ENCODE measurements at regions not wholly inside any gene's neighbourhood (a gene's known extent, or its start where the extent isn't known, plus 50 kb on each side); places are given as distances from the start of the nearest gene placed in this dataset.

GRCh38 chr1:221834698-221835513 lies 93.0 kb upstream of the DUSP10 start:
- TF ChIP-seq MAX (IDR thresholded peaks at IDR 0.05; ENCODE audit: low read depth) (no peak), TAF1 (IDR thresholded peaks at IDR 0.05; ENCODE audit: borderline replicate concordance, low read depth, low read length) (no peak), ZBTB33 (IDR thresholded peaks at IDR 0.05; ENCODE audit: borderline replicate concordance, low read depth) (no peak), GABPA (IDR thresholded peaks at IDR 0.05; ENCODE audit: low read depth) (no peak), NFIC (IDR thresholded peaks at IDR 0.05; ENCODE audit: borderline replicate concordance) (no peak), CTCF (IDR thresholded peaks at IDR 0.05) (no peak), USF2 (IDR thresholded peaks at IDR 0.05; ENCODE audit: borderline replicate concordance, low read depth, low read length) (no peak), GATA2 (CRISPR knock-in tag; IDR thresholded peaks at IDR 0.05) (no peak), RAD21 (IDR thresholded peaks at IDR 0.05; ENCODE audit: low read length) (no peak), SIN3A (IDR thresholded peaks at IDR 0.05; ENCODE audit: borderline replicate concordance, low read depth, low read length) (no peak)
